ENCODE measurements at regions not wholly inside any gene's neighbourhood (a gene's known extent, or its start where the extent isn't known, plus 50 kb on each side); places are given as distances from the start of the nearest gene placed in this dataset.

DNA sequence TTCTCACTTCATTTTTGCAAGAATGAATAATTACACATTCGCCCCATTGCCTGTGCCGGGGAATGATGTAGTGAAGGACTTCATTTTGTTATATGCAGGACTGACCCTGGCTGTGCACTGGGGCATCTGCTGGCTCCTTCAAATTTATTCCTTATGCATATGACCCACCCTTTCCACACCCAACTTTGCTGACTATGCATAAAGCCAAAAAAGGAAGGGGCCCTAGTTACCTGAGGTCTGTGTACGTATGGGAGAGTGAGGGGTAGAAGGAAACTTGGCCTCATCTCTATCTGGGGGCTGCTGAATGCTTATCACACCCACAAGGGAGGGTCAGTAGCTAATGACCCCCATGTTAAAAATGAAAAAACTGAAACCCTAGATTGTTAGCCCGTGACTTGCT is 259.6 kb downstream of the SMARCA2 start:
- no peak for TF ChIP-seq RAD21 (IDR thresholded peaks at IDR 0.05; ENCODE audit: low read depth)
- no peak for TF ChIP-seq TAF1 (IDR thresholded peaks at IDR 0.05; ENCODE audit: low read depth)
- TF ChIP-seq NFIC (IDR thresholded peaks at IDR 0.05), result no peak
- TF ChIP-seq EP300 (IDR thresholded peaks at IDR 0.05; ENCODE audit: borderline replicate concordance), result no peak
- TF ChIP-seq FOXM1 (IDR thresholded peaks at IDR 0.05; ENCODE audit: borderline replicate concordance, low read depth), result no peak
- TF ChIP-seq, protein P1, sequence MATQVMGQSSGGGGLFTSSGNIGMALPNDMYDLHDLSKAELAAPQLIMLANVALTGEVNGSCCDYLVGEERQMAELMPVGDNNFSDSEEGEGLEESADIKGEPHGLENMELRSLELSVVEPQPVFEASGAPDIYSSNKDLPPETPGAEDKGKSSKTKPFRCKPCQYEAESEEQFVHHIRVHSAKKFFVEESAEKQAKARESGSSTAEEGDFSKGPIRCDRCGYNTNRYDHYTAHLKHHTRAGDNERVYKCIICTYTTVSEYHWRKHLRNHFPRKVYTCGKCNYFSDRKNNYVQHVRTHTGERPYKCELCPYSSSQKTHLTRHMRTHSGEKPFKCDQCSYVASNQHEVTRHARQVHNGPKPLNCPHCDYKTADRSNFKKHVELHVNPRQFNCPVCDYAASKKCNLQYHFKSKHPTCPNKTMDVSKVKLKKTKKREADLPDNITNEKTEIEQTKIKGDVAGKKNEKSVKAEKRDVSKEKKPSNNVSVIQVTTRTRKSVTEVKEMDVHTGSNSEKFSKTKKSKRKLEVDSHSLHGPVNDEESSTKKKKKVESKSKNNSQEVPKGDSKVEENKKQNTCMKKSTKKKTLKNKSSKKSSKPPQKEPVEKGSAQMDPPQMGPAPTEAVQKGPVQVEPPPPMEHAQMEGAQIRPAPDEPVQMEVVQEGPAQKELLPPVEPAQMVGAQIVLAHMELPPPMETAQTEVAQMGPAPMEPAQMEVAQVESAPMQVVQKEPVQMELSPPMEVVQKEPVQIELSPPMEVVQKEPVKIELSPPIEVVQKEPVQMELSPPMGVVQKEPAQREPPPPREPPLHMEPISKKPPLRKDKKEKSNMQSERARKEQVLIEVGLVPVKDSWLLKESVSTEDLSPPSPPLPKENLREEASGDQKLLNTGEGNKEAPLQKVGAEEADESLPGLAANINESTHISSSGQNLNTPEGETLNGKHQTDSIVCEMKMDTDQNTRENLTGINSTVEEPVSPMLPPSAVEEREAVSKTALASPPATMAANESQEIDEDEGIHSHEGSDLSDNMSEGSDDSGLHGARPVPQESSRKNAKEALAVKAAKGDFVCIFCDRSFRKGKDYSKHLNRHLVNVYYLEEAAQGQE (IDR thresholded peaks at IDR 0.05; ENCODE audit: low read depth), result no peak
- TF ChIP-seq CREB1 (IDR thresholded peaks at IDR 0.05; ENCODE audit: low read depth), result no peak
- no peak for TF ChIP-seq YY1 (IDR thresholded peaks at IDR 0.05; ENCODE audit: low read depth)
- no peak for TF ChIP-seq TEAD4 (IDR thresholded peaks at IDR 0.05)
- TF ChIP-seq, protein P2, sequence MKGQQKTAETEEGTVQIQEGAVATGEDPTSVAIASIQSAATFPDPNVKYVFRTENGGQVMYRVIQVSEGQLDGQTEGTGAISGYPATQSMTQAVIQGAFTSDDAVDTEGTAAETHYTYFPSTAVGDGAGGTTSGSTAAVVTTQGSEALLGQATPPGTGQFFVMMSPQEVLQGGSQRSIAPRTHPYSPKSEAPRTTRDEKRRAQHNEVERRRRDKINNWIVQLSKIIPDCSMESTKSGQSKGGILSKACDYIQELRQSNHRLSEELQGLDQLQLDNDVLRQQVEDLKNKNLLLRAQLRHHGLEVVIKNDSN (IDR thresholded peaks at IDR 0.05), result no peak
- TF ChIP-seq TCF12 (IDR thresholded peaks at IDR 0.05; ENCODE audit: low read depth), result no peak
- TF ChIP-seq ZBTB7A (IDR thresholded peaks at IDR 0.05; ENCODE audit: low read depth), result no peak
- no peak for TF ChIP-seq EGR1 (IDR thresholded peaks at IDR 0.05)
